GM19351 (cell line): ENCODE measurements at regions not wholly inside any gene's neighbourhood (a gene's known extent, or its start where the extent isn't known, plus 50 kb on each side); places are given as distances from the start of the nearest gene placed in this dataset.

ENCODE experiments used
- ATAC-seq: cut with Tn5 transposase; IDR thresholded peaks from one replicate; pipeline ENCODE4 v1.9.1; 2021; ENCODE audit warnings: mild to moderate bottlenecking, moderate library complexity; ENCODE audit not compliant: unreplicated experiment

GRCh38 chr11:30089921-30090320, 73.1 kb upstream of the KCNA4 start:
- no peak for ATAC-seq

GRCh38 chr11:30091246-30091645, 74.4 kb upstream of the KCNA4 start:
- no peak for ATAC-seq

GRCh38 chr11:30091737-30092136, 74.9 kb upstream of the KCNA4 start:
- ATAC-seq, result no peak

GRCh38 chr11:30092518-30092917, 75.7 kb upstream of the KCNA4 start:
- ATAC-seq, result no peak

GRCh38 chr11:30100495-30100894, 83.7 kb upstream of the KCNA4 start:
- ATAC-seq, result no peak

GRCh38 chr11:30106222-30107181, 89.7 kb upstream of the KCNA4 start:
- no peak for ATAC-seq

- no peak for ATAC-seq
These were observed 91.1 kb upstream of the KCNA4 start for GRCh38 chr11:30107899-30108298.

- ATAC-seq, result no peak
These were observed 92.9 kb upstream of the KCNA4 start for GRCh38 chr11:30109774-30110173.

GRCh38 chr11:30110691-30111090, 93.9 kb upstream of the KCNA4 start:
- ATAC-seq, result no peak

GRCh38 chr11:30111786-30112185, 95.0 kb upstream of the KCNA4 start:
- ATAC-seq, result no peak

- ATAC-seq, result no peak
These were observed 96.6 kb upstream of the KCNA4 start for GRCh38 chr11:30113326-30113898.

GRCh38 chr11:30116512-30116911, 99.7 kb upstream of the KCNA4 start:
- ATAC-seq, result no peak

- ATAC-seq, result no peak
These were observed 103.3 kb upstream of the KCNA4 start for GRCh38 chr11:30120045-30120589.

- ATAC-seq, result no peak
These were observed 105.4 kb upstream of the FSHB start for GRCh38 chr11:30125456-30125855.

GRCh38 chr11:30128269-30128932, 102.4 kb upstream of the FSHB start:
- peak; percentile 58 for ATAC-seq

- peak; percentile 87 for ATAC-seq
These were observed 99.3 kb upstream of the FSHB start for GRCh38 chr11:30131535-30131934.

GRCh38 chr11:30133281-30133680, 97.5 kb upstream of the FSHB start:
- ATAC-seq, result no peak

GRCh38 chr11:30143098-30143705, 87.6 kb upstream of the FSHB start:
- ATAC-seq, result peak; percentile 85

- no peak for ATAC-seq
These were observed 83.5 kb upstream of the FSHB start for GRCh38 chr11:30147293-30147692.

GRCh38 chr11:30149998-30150397, 80.8 kb upstream of the FSHB start:
- no peak for ATAC-seq

- ATAC-seq, result no peak
These were observed 80.4 kb upstream of the FSHB start for GRCh38 chr11:30150425-30150824.
